Retinal pigment epithelial cell (primary cell): ENCODE measurements at regions not wholly inside any gene's neighbourhood (a gene's known extent, or its start where the extent isn't known, plus 50 kb on each side); places are given as distances from the start of the nearest gene placed in this dataset.

Source experiments
- DNase-seq: peaks from one replicate; pipeline ENCODE4 v3.0.0-alpha.2; 2010; ENCODE audit warnings: low read depth
- H3K4me3 ChIP-seq: 2 replicates; pipeline ENCODE4 v1.5.1; 2011; ENCODE audit warnings: mild to moderate bottlenecking, low read length, control low read depth, moderate library complexity
- CTCF ChIP-seq: conservative IDR thresholded peaks from 2 replicates; pipeline ENCODE4 v1.5.1; 2011; ENCODE audit warnings: low read depth, low read length, control low read depth, inconsistent platforms

- H3K4me3 ChIP-seq = no peak overlapping the region
- no peak for DNase-seq
- no peak for TF ChIP-seq CTCF
These were observed 51.2 kb upstream of the NFASC start for GRCh38 chr1:204819495-204819894.
